ENCODE measurements at regions not wholly inside any gene's neighbourhood (a gene's known extent, or its start where the extent isn't known, plus 50 kb on each side); places are given as distances from the start of the nearest gene placed in this dataset.

DNA sequence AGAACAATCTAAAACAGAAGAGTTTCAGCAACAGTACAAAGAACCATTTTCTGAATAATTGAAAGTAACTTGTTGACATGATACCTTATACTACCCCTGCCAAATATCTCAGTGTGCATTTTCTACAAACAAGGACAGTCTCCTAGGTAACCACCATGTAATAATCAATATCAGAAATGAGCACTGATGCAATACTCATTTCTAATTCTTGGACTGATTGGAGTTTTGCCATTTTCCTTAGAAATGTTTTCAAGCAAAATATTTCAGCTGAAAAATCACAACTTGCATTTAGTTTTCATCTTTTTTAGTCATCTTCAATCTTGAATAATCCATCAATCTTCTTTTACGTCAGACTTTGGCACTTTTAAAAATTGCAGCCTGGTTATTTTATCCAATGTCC, 420.2 kb downstream of the CDC14C start (continued):
- TF ChIP-seq, protein P1, sequence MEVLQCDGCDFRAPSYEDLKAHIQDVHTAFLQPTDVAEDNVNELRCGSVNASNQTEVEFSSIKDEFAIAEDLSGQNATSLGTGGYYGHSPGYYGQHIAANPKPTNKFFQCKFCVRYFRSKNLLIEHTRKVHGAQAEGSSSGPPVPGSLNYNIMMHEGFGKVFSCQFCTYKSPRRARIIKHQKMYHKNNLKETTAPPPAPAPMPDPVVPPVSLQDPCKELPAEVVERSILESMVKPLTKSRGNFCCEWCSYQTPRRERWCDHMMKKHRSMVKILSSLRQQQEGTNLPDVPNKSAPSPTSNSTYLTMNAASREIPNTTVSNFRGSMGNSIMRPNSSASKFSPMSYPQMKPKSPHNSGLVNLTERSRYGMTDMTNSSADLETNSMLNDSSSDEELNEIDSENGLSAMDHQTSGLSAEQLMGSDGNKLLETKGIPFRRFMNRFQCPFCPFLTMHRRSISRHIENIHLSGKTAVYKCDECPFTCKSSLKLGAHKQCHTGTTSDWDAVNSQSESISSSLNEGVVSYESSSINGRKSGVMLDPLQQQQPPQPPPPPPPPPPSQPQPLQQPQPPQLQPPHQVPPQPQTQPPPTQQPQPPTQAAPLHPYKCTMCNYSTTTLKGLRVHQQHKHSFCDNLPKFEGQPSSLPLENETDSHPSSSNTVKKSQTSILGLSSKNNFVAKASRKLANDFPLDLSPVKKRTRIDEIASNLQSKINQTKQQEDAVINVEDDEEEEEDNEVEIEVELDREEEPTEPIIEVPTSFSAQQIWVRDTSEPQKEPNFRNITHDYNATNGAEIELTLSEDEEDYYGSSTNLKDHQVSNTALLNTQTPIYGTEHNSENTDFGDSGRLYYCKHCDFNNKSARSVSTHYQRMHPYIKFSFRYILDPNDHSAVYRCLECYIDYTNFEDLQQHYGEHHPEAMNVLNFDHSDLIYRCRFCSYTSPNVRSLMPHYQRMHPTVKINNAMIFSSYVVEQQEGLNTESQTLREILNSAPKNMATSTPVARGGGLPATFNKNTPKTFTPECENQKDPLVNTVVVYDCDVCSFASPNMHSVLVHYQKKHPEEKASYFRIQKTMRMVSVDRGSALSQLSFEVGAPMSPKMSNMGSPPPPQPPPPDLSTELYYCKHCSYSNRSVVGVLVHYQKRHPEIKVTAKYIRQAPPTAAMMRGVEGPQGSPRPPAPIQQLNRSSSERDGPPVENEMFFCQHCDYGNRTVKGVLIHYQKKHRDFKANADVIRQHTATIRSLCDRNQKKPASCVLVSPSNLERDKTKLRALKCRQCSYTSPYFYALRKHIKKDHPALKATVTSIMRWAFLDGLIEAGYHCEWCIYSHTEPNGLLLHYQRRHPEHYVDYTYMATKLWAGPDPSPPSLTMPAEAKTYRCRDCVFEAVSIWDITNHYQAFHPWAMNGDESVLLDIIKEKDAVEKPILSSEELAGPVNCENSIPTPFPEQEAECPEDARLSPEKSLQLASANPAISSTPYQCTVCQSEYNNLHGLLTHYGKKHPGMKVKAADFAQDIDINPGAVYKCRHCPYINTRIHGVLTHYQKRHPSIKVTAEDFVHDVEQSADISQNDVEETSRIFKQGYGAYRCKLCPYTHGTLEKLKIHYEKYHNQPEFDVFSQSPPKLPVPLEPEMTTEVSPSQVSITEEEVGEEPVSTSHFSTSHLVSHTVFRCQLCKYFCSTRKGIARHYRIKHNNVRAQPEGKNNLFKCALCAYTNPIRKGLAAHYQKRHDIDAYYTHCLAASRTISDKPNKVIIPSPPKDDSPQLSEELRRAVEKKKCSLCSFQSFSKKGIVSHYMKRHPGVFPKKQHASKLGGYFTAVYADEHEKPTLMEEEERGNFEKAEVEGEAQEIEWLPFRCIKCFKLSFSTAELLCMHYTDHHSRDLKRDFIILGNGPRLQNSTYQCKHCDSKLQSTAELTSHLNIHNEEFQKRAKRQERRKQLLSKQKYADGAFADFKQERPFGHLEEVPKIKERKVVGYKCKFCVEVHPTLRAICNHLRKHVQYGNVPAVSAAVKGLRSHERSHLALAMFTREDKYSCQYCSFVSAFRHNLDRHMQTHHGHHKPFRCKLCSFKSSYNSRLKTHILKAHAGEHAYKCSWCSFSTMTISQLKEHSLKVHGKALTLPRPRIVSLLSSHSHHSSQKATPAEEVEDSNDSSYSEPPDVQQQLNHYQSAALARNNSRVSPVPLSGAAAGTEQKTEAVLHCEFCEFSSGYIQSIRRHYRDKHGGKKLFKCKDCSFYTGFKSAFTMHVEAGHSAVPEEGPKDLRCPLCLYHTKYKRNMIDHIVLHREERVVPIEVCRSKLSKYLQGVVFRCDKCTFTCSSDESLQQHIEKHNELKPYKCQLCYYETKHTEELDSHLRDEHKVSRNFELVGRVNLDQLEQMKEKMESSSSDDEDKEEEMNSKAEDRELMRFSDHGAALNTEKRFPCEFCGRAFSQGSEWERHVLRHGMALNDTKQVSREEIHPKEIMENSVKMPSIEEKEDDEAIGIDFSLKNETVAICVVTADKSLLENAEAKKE (CRISPR knock-in tag; IDR thresholded peaks at IDR 0.05) = no peak
- no peak for TF ChIP-seq CREB1 (CRISPR knock-in tag; IDR thresholded peaks at IDR 0.05; ENCODE audit: low read depth)

DNA sequence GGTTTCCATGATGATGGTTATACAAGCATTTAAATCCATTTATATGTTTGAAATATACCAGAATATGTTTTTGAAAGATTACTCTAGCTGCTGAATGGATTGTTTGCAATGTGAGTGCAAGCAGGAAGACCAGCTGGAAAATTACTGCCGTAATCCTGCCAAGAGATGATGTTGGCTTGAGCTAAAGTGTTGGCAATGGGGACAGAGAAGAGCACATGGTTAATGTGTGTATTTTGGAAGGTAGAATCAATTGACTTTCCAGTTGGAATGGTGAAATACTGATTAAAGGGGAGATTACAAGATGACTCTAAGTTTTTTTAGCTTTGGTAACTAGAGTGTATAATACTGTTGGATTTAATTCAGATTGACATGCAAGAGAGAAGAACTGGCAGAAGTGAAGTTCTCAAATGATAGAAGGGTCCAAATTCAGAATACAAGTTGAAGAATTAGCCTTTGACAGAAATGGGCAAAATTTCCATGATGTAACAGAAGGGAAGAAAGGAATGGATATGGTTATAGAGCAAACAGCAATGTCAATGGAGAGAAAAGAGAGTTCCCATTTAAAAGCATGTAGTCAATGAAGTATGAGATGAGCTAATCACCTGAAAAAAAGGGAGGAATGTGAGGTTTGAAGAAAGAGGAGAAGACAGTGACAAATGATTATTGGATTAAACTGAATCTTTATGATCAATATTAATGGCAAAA, 422.0 kb downstream of the CDC14C start:
- Histone ChIP-seq H3K9me2 (ENCODE audit: insufficient read depth) (no peaks in the 10 kb centered on the region; the same call in none of the 2 replicates), H3F3A (replicated peaks; ENCODE audit: low read depth) (no peaks in the 10 kb centered on the region), H3K27me3 (ENCODE audit: insufficient read depth) (no peaks in the 10 kb centered on the region), H3K79me2 (replicated peaks; ENCODE audit: insufficient read depth) (no peaks in the 10 kb centered on the region), H3K36me3 (ENCODE audit: insufficient read depth) (no peaks in the 10 kb centered on the region), H3K4me1 (ENCODE audit: insufficient read depth) (peaks cover 7% of the 10 kb centered on the region), H4K20me1 (replicated peaks; ENCODE audit: insufficient read depth) (no peaks in the 10 kb centered on the region), H3K4me3 (no peak overlapping the region), H2AFZ (no peak overlapping the region), H3K27ac (ENCODE audit: low read depth) (no peak overlapping the region), H3K4me2 (no peak overlapping the region; the same call in 1 of the 2 replicates)
- Mint-ChIP-seq H3K27ac (no peak overlapping the region), H3K36me3 (ENCODE audit: low read depth) (peaks cover 17% of the 10 kb centered on the region; the same call in 2 of the 3 replicates), H3K4me3 (no peak overlapping the region), H3K4me1 (peaks cover 3% of the 10 kb centered on the region; the same call in 2 of the 3 replicates), H3K27me3 (ENCODE audit: insufficient read depth, low read depth, poor library complexity) (no peaks in the 10 kb centered on the region), H3K9me3 (peaks cover 17% of the 10 kb centered on the region)
- DNase-seq (ENCODE audit: low spot score) (no peak), ATAC-seq (no peak)
- TF ChIP-seq STAT1 (IDR thresholded peaks at IDR 0.05; ENCODE audit: unreplicated experiment) (no peak), CREB1 (CRISPR knock-in tag; IDR thresholded peaks at IDR 0.05; ENCODE audit: low read depth) (no peak), POLR2AphosphoS5 (IDR thresholded peaks at IDR 0.05; ENCODE audit: low read depth) (no peak), EZH2phosphoT487 (IDR thresholded peaks at IDR 0.05; ENCODE audit: unreplicated experiment) (no peak), NANOG (IDR thresholded peaks at IDR 0.05; ENCODE audit: borderline replicate concordance) (no peak), EZH2 (IDR thresholded peaks at IDR 0.05; ENCODE audit: low read depth, unreplicated experiment) (no peak), JUNB (IDR thresholded peaks at IDR 0.05; ENCODE audit: unreplicated experiment) (no peak), ZNF114 (CRISPR knock-in tag; IDR thresholded peaks at IDR 0.05) (no peak)
- TF ChIP-seq, protein P2, sequence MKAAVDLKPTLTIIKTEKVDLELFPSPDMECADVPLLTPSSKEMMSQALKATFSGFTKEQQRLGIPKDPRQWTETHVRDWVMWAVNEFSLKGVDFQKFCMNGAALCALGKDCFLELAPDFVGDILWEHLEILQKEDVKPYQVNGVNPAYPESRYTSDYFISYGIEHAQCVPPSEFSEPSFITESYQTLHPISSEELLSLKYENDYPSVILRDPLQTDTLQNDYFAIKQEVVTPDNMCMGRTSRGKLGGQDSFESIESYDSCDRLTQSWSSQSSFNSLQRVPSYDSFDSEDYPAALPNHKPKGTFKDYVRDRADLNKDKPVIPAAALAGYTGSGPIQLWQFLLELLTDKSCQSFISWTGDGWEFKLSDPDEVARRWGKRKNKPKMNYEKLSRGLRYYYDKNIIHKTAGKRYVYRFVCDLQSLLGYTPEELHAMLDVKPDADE (IDR thresholded peaks at IDR 0.05) = no peak
- TF ChIP-seq, protein P3, sequence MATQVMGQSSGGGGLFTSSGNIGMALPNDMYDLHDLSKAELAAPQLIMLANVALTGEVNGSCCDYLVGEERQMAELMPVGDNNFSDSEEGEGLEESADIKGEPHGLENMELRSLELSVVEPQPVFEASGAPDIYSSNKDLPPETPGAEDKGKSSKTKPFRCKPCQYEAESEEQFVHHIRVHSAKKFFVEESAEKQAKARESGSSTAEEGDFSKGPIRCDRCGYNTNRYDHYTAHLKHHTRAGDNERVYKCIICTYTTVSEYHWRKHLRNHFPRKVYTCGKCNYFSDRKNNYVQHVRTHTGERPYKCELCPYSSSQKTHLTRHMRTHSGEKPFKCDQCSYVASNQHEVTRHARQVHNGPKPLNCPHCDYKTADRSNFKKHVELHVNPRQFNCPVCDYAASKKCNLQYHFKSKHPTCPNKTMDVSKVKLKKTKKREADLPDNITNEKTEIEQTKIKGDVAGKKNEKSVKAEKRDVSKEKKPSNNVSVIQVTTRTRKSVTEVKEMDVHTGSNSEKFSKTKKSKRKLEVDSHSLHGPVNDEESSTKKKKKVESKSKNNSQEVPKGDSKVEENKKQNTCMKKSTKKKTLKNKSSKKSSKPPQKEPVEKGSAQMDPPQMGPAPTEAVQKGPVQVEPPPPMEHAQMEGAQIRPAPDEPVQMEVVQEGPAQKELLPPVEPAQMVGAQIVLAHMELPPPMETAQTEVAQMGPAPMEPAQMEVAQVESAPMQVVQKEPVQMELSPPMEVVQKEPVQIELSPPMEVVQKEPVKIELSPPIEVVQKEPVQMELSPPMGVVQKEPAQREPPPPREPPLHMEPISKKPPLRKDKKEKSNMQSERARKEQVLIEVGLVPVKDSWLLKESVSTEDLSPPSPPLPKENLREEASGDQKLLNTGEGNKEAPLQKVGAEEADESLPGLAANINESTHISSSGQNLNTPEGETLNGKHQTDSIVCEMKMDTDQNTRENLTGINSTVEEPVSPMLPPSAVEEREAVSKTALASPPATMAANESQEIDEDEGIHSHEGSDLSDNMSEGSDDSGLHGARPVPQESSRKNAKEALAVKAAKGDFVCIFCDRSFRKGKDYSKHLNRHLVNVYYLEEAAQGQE (IDR thresholded peaks at IDR 0.05; ENCODE audit: unreplicated experiment) = no peak
- TF ChIP-seq, protein P4, sequence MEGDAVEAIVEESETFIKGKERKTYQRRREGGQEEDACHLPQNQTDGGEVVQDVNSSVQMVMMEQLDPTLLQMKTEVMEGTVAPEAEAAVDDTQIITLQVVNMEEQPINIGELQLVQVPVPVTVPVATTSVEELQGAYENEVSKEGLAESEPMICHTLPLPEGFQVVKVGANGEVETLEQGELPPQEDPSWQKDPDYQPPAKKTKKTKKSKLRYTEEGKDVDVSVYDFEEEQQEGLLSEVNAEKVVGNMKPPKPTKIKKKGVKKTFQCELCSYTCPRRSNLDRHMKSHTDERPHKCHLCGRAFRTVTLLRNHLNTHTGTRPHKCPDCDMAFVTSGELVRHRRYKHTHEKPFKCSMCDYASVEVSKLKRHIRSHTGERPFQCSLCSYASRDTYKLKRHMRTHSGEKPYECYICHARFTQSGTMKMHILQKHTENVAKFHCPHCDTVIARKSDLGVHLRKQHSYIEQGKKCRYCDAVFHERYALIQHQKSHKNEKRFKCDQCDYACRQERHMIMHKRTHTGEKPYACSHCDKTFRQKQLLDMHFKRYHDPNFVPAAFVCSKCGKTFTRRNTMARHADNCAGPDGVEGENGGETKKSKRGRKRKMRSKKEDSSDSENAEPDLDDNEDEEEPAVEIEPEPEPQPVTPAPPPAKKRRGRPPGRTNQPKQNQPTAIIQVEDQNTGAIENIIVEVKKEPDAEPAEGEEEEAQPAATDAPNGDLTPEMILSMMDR (conservative IDR thresholded peaks at IDR 0.05; ENCODE audit: low read depth in 2 of 2) = no peak

All from GM23338 (cell line).